IPS-20b (cell line): ENCODE measurements at regions not wholly inside any gene's neighbourhood (a gene's known extent, or its start where the extent isn't known, plus 50 kb on each side); places are given as distances from the start of the nearest gene placed in this dataset.
"Not testable (repeated sequence)": the region's sequence is repeated elsewhere in the genome, so short reads cannot be mapped to it uniquely, and the experiment has no call there.

ENCODE experiments used
- H3K27ac ChIP-seq: one replicate; pipeline ENCODE4 v1.5.1; 2013; ENCODE audit warnings: low read length
- H3K27me3 ChIP-seq: 2 replicates; pipeline ENCODE4 v1.6.1; 2013; ENCODE audit warnings: mild to moderate bottlenecking, low read length, inconsistent platforms; ENCODE audit not compliant: insufficient read depth
- H3K36me3 ChIP-seq: 2 replicates; pipeline ENCODE4 v1.6.1; 2013; ENCODE audit warnings: low read depth, mild to moderate bottlenecking, inconsistent platforms, low read length, moderate library complexity; ENCODE audit not compliant: insufficient read depth
- H3K4me1 ChIP-seq: 2 replicates; pipeline ENCODE4 v1.6.1; 2013; ENCODE audit warnings: mild to moderate bottlenecking, control low read depth, inconsistent platforms, low read length, moderate library complexity; ENCODE audit not compliant: insufficient read depth
- H3K4me3 ChIP-seq: 2 replicates; pipeline ENCODE4 v1.5.1; 2013; ENCODE audit warnings: mild to moderate bottlenecking, low read length, inconsistent platforms
- H3K9ac ChIP-seq: 2 replicates; pipeline ENCODE4 v1.6.1; 2013; ENCODE audit warnings: low read depth, mild to moderate bottlenecking, inconsistent platforms, low read length, moderate library complexity
- H3K9me3 ChIP-seq: 2 replicates; pipeline ENCODE4 v1.6.1; 2013; ENCODE audit warnings: mild to moderate bottlenecking, low read depth, low read length, inconsistent platforms; ENCODE audit not compliant: insufficient read depth

GRCh38 chr16:29315046-29315445 is 91.5 kb downstream of the NPIPB11 start:
- no peaks in the 10 kb centered on the region for H3K9me3 ChIP-seq
- H3K4me1 ChIP-seq: no peaks in the 10 kb centered on the region
- no peak overlapping the region for H3K27ac ChIP-seq
- H3K9ac ChIP-seq: no peak overlapping the region
- no peaks in the 10 kb centered on the region for H3K27me3 ChIP-seq
- no peaks in the 10 kb centered on the region for H3K36me3 ChIP-seq
- no peak overlapping the region for H3K4me3 ChIP-seq

- Histone ChIP-seq H3K9me3 (no peaks in the 10 kb centered on the region), H3K27me3 (no peaks in the 10 kb centered on the region), H3K36me3 (no peaks in the 10 kb centered on the region), H3K4me3 (no peak overlapping the region), H3K27ac (no peak overlapping the region), H3K9ac (no peak overlapping the region), H3K4me1 (no peaks in the 10 kb centered on the region)
Observed at GRCh38 chr16:29314292-29314934, 92.1 kb downstream of the NPIPB11 start.

DNA sequence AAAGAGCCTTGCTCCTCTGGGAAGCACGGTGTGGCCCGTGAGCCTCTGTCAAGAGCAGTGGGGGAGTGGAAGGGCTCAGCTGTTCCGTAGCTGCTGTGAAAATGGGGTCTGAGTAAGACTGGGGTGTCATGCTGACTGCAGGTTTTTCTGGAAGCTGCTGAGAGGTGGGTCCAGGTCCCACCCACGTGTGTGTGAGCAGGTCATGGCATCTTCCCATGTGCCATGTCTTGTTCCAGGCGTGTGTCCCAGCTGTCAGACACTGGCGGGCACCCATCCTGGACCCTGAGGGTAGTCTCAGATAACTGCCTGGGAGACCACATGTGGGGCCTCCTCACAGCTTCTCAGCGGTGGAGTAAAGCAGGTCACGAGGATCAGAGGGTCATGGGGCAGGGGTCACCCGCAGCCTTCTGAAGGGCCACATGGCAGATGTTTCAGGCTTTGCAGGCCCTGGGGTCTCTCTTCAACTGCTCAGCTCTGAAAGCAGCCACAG is 92.9 kb downstream of the NPIPB11 start:
- Histone ChIP-seq H3K4me3 (no peak overlapping the region), H3K9ac (no peak overlapping the region), H3K36me3 (no peaks in the 10 kb centered on the region), H3K9me3 (no peaks in the 10 kb centered on the region), H3K4me1 (no peaks in the 10 kb centered on the region), H3K27me3 (no peaks in the 10 kb centered on the region), H3K27ac (no peak overlapping the region)

GRCh38 chr16:29312835-29313558 is 93.5 kb downstream of the NPIPB11 start:
- H3K27me3 ChIP-seq: no peaks in the 10 kb centered on the region
- no peak overlapping the region for H3K9ac ChIP-seq
- no peak overlapping the region for H3K4me3 ChIP-seq
- no peak overlapping the region for H3K27ac ChIP-seq
- H3K36me3 ChIP-seq: no peaks in the 10 kb centered on the region
- H3K9me3 ChIP-seq: no peaks in the 10 kb centered on the region
- no peaks in the 10 kb centered on the region for H3K4me1 ChIP-seq

DNA sequence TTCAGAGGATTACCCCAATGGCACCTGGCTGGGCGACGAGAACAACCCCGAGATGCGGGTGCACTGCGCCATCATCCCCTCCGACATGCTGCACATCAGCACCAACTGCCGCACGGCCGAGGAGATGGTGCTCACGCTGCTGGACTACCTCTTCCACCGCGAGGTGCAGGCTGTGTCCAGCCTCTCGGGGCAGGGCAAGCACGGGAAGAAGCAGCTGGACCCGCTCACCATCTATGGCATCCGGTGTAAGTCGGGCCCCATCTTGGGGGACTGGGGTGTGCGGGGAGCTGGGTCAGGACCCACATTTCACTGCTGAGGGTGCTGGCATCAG is 94.2 kb downstream of the NPIPB11 start:
- not testable (repeated sequence) for H3K27me3 ChIP-seq, H3K36me3 ChIP-seq, H3K27ac ChIP-seq, H3K4me1 ChIP-seq, H3K9me3 ChIP-seq, H3K9ac ChIP-seq, H3K4me3 ChIP-seq

DNA sequence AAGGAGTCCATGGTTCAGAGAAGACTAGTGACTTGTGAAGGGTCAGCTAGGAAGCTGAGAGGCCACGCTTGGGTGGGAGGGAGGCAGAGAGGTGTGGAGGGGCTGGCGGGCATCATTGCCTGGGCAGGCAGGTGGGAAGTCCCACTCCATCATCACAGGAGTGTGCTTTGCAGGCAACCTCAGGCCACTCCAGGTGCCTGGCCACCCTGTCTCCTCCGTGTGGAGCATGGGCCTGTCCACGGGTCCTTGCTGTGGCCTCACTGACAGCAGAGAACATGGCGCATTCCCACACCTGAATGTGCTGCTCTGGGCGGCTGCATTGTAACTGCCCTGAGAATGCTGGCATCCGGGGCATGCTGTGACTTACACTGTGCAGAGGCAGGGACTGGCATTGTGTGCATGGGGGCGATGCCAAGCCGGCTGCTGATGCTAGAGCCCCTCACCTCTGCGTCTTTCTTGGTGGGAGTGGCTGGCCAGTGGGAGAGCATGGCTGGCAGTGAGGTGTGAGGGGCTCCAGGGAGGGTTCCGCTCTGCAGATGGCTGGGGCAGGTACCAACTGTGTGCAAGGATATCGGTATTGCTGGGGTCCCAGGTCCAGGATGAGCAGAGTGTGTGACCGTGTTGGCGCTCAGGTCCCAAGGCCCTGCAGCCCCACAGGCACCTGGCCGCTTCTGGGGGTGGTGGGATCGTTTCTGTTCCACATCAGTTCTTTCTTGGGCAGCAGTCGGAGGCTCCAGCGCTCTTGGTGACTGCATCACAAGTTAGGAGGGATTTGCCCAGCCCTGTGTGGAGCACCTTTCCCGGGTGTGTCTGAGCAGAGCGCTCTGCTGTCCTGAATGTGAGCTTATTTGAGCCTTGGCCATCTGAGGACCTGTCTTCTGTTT is 94.8 kb downstream of the NPIPB11 start:
- Histone ChIP-seq H3K27ac (no peak overlapping the region), H3K4me1 (no peaks in the 10 kb centered on the region), H3K4me3 (no peak overlapping the region), H3K9ac (no peak overlapping the region), H3K27me3 (no peaks in the 10 kb centered on the region), H3K9me3 (no peaks in the 10 kb centered on the region), H3K36me3 (no peaks in the 10 kb centered on the region)

GRCh38 chr16:29310852-29311314 is 95.6 kb downstream of the NPIPB11 start:
- H3K27me3 ChIP-seq: no peaks in the 10 kb centered on the region
- no peak overlapping the region for H3K9ac ChIP-seq
- no peaks in the 10 kb centered on the region for H3K4me1 ChIP-seq
- no peaks in the 10 kb centered on the region for H3K9me3 ChIP-seq
- H3K36me3 ChIP-seq: no peaks in the 10 kb centered on the region
- H3K27ac ChIP-seq: no peak overlapping the region
- no peak overlapping the region for H3K4me3 ChIP-seq

- H3K9ac ChIP-seq: not testable (repeated sequence)
Observed at GRCh38 chr16:29310243-29310642, 96.3 kb downstream of the NPIPB11 start.

GRCh38 chr16:29309601-29310000 is 96.9 kb downstream of the NPIPB11 start:
- H3K27ac ChIP-seq, H3K9me3 ChIP-seq, H3K9ac ChIP-seq, H3K4me1 ChIP-seq, H3K36me3 ChIP-seq, H3K27me3 ChIP-seq, H3K4me3 ChIP-seq: not testable (repeated sequence)

More at GRCh38 chr16:29310243-29310642, 96.3 kb downstream of the NPIPB11 start:
- not testable (repeated sequence) for H3K27me3 ChIP-seq, H3K9me3 ChIP-seq, H3K27ac ChIP-seq, H3K4me3 ChIP-seq, H3K4me1 ChIP-seq, H3K36me3 ChIP-seq

GRCh38 chr16:29308644-29309546 is 97.6 kb downstream of the NPIPB11 start:
- Histone ChIP-seq H3K27me3 (no peaks in the 10 kb centered on the region), H3K4me3 (no peak overlapping the region), H3K4me1 (no peaks in the 10 kb centered on the region), H3K9ac (no peak overlapping the region), H3K9me3 (no peaks in the 10 kb centered on the region), H3K27ac (no peak overlapping the region), H3K36me3 (no peaks in the 10 kb centered on the region)
